ENCODE measurements at regions not wholly inside any gene's neighbourhood (a gene's known extent, or its start where the extent isn't known, plus 50 kb on each side); places are given as distances from the start of the nearest gene placed in this dataset.

DNA sequence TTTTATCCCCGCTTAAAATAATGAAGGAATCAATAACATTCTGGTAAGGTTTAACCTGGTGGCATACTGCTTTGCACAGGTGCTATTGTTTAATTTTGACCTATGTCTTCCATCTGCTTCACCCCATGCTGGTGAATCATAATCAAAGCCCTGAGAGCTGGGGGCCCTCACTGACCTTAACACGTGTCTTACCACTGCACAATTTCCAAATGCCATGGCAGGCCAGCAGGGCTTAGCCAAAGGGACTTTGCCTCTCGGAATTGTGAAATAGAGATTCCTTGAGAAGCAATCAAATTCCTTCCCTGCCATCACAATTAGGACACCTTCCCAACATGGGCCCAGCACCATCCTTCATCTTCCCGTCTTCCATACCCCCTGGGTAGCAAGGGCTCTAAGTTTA is 242.6 kb upstream of the THBS1 start:
- H3K27ac ChIP-seq, result no peak overlapping the region
- intact Hi-C loops (cut with DNase I), result no loop called here
- DNase-seq (no peak), ATAC-seq (no peak)
- peaks cover 0 to 13% (median 4%) of the 10 kb centered on the region in 11 donors for H3K9me3 ChIP-seq
- TF ChIP-seq, protein P1, sequence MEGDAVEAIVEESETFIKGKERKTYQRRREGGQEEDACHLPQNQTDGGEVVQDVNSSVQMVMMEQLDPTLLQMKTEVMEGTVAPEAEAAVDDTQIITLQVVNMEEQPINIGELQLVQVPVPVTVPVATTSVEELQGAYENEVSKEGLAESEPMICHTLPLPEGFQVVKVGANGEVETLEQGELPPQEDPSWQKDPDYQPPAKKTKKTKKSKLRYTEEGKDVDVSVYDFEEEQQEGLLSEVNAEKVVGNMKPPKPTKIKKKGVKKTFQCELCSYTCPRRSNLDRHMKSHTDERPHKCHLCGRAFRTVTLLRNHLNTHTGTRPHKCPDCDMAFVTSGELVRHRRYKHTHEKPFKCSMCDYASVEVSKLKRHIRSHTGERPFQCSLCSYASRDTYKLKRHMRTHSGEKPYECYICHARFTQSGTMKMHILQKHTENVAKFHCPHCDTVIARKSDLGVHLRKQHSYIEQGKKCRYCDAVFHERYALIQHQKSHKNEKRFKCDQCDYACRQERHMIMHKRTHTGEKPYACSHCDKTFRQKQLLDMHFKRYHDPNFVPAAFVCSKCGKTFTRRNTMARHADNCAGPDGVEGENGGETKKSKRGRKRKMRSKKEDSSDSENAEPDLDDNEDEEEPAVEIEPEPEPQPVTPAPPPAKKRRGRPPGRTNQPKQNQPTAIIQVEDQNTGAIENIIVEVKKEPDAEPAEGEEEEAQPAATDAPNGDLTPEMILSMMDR (IDR thresholded peaks at IDR 0.05), result no peak
- H3K27me3 ChIP-seq, result no peaks in the 10 kb centered on the region
- no peaks in the 10 kb centered on the region for H3K36me3 ChIP-seq
- WGBS, 2 donors, result 73 to 96% methylated on average over 4 of the region's 4 CpGs
- H3K4me1 ChIP-seq, result peaks cover 0 to 32% (median 0%) of the 10 kb centered on the region in 9 donors
- no peak overlapping the region for H3K4me3 ChIP-seq

DNA sequence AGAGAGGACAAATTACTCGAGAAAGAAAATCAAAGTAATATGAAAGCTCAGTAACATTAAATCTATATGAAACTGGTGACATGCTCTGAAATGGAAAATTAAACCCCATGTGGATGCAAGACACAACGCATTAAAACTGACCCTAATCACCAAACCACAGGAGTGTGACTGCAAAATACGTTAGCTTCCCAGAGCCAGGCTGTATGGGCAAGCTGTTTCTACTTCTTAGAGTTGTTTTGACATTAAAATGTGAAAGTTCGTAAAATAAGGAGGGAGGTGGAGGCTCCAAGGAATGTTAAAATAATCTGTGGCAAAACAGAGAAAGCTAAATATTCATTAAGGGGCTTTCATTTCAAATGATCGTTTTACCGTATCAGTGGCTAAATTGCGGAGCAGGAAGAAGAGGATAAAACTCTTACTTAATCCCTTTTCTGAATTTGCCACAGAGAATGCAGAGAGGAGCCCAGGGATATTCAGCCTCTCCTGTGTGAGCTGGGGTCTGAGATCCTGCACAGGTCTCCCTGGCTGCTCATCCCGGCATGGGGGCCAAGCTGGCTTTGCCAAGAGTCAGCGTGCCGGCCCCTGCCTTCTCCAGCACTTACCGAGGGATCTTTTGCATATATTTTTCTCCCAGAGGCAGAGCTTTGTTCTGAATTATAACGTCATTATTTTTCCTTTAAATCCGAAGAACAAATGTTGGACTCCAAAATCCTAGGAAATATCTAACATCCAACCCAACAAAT is 239.8 kb upstream of the THBS1 start:
- intact Hi-C loops (cut with DNase I), result no loop called here
- peaks cover 0 to 25% (median 5%) of the 10 kb centered on the region in 11 donors for H3K9me3 ChIP-seq
- 83% methylated on average over 13 of the region's 13 CpGs for WGBS, 2 donors
- H3K4me1 ChIP-seq, result peaks cover 0 to 8% (median 0%) of the 10 kb centered on the region in 9 donors
- no peak overlapping the region for H3K27ac ChIP-seq
- TF ChIP-seq, protein P1 (IDR thresholded peaks at IDR 0.05), result no peak
- H3K36me3 ChIP-seq, result no peaks in the 10 kb centered on the region
- H3K4me3 ChIP-seq, result no peak overlapping the region
- DNase-seq (no peak), ATAC-seq (no peak)
- H3K27me3 ChIP-seq, result no peaks in the 10 kb centered on the region

DNA sequence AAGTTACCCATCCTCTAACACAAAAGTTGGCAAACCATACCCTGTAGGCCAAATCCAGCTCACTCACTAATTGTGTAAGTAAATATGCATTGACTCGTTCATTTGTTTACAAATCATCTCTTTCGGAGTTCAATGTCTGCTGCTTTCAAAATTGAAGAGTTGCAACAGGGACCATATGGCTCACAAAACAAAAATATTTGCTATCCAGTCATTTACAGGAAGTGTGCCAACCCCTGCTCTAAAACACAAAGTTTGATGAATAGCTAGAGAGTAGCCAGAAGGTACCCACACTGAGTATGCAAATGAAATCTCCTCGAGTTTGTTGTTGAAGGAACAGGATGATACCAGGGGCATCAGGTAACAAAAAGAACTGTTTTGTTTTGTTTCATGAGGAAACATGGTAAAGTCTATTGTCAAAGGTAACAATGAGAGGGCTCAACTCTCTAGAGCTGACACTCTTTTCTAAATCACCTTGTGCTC is 236.2 kb upstream of the THBS1 start:
- TF ChIP-seq, protein P1 (IDR thresholded peaks at IDR 0.05), result no peak
- no peak overlapping the region for H3K4me3 ChIP-seq
- intact Hi-C loops (cut with DNase I), result no loop called here
- no peaks in the 10 kb centered on the region for H3K27me3 ChIP-seq
- DNase-seq (no peak), ATAC-seq (no peak)
- peaks cover 0 to under 1% (median 0%) of the 10 kb centered on the region in 9 donors for H3K4me1 ChIP-seq
- no peaks in the 10 kb centered on the region for H3K36me3 ChIP-seq
- no peak overlapping the region for H3K27ac ChIP-seq
- WGBS, 2 donors, result 81 to 88% methylated on average over 3 of the region's 3 CpGs
- H3K9me3 ChIP-seq, result peaks cover 0 to 25% (median 5%) of the 10 kb centered on the region in 11 donors

DNA sequence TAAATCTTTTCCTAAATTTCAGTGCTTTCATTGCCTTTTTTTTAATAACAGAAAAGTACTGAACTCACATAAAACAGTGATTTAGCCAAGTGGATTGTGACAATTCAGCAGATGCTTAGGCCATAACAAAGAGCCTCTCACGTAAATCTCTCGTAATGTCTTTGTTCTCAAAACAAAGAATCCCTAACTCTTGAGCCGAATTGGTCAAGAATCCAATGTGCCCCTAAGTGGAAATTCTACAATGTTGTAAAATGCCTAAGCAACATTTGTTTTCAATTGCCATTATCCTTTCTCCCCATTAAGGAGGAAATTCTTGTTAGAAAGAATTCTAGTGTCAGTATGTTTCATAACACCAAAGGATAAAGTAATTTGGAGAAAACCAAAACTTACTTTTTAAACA is 235.7 kb upstream of the THBS1 start:
- H3K27me3 ChIP-seq, result no peaks in the 10 kb centered on the region
- DNase-seq (no peak), ATAC-seq (no peak)
- H3K27ac ChIP-seq, result no peak overlapping the region
- peaks cover 0 to 25% (median 5%) of the 10 kb centered on the region in 11 donors for H3K9me3 ChIP-seq
- no peak overlapping the region for H3K4me3 ChIP-seq
- intact Hi-C loops (cut with DNase I), result no loop called here
- H3K36me3 ChIP-seq, result no peaks in the 10 kb centered on the region
- 59 to 61% methylated on average over 3 of the region's 3 CpGs for WGBS, 2 donors
- peaks cover 0 to 5% (median 0%) of the 10 kb centered on the region in 9 donors for H3K4me1 ChIP-seq
- TF ChIP-seq, protein P1 (IDR thresholded peaks at IDR 0.05), result no peak

Data from heart right ventricle (tissue), 16 donors.